AG04450 (cell line): ENCODE measurements at regions not wholly inside any gene's neighbourhood (a gene's known extent, or its start where the extent isn't known, plus 50 kb on each side); places are given as distances from the start of the nearest gene placed in this dataset.

Experiments used
- CTCF ChIA-PET: fragments of 300-600, 350-600 bp; formaldehyde crosslinking; extraction: SDS; loops from one replicate; lab custom pipeline; 2022; ENCODE audit warnings: antibody characterized with exemption, inconsistent platforms; lab: Charles Lee
- POLR2A ChIA-PET: fragments of 350-600 bp; formaldehyde crosslinking; extraction: SDS; loops from one replicate; lab custom pipeline; 2021; ENCODE audit warnings: antibody characterized with exemption, inconsistent platforms; lab: Yijun Ruan, JAX
- DNase-seq: peaks from one replicate; pipeline ENCODE4 v3.0.0-alpha.2; 2011; ENCODE audit warnings: low read depth, low spot score
- H3K27ac ChIP-seq: one replicate; pipeline ENCODE4 v1.5.1; 2012; ENCODE audit warnings: low read depth, low read length, control low read depth
- H3K27me3 ChIP-seq: one replicate; pipeline ENCODE4 v1.6.0; 2012; ENCODE audit warnings: low read length; ENCODE audit not compliant: control insufficient read depth, insufficient read depth
- H3K4me3 ChIP-seq: 2 replicates; pipeline ENCODE4 v1.5.1; 2011; ENCODE audit warnings: mild to moderate bottlenecking, low read depth, low read length, control low read depth
- H3K9me3 ChIP-seq: 2 replicates; pipeline ENCODE4 v1.5.1; 2012; ENCODE audit warnings: low read length; ENCODE audit not compliant: control insufficient read depth, insufficient read depth
- TF ChIP-seq, protein P1 (sequence below): IDR thresholded peaks from 2 replicates; pipeline ENCODE4 v1.5.1; 2011; ENCODE audit warnings: low read depth, low read length, control low read depth, inconsistent platforms

DNA sequence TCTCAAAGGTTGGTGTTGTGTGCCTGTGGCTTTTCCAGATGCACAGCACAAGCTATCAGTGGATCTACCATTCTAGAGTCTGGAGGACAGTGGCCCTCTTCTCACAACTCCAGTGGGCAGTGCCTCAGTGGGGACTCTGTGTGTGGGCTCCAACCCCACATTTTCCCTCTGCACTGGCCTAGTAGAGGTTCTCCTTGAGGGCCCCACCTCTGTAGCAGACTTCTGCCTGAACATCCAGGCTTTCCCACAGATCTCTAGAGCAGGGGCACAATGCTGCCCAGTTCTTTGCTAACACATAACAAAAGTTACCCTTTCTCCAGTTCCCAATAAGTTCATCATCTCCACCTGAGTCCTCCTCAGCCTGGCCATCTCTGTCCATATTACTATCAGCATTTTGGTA, 102.1 kb upstream of the ANKRD55 start:
- DNase-seq, result no peak
- Histone ChIP-seq H3K27me3 (no peaks in the 10 kb centered on the region), H3K27ac (no peak overlapping the region), H3K9me3 (peaks cover 11% of the 10 kb centered on the region), H3K4me3 (no peak overlapping the region)
- TF ChIP-seq, protein P1, sequence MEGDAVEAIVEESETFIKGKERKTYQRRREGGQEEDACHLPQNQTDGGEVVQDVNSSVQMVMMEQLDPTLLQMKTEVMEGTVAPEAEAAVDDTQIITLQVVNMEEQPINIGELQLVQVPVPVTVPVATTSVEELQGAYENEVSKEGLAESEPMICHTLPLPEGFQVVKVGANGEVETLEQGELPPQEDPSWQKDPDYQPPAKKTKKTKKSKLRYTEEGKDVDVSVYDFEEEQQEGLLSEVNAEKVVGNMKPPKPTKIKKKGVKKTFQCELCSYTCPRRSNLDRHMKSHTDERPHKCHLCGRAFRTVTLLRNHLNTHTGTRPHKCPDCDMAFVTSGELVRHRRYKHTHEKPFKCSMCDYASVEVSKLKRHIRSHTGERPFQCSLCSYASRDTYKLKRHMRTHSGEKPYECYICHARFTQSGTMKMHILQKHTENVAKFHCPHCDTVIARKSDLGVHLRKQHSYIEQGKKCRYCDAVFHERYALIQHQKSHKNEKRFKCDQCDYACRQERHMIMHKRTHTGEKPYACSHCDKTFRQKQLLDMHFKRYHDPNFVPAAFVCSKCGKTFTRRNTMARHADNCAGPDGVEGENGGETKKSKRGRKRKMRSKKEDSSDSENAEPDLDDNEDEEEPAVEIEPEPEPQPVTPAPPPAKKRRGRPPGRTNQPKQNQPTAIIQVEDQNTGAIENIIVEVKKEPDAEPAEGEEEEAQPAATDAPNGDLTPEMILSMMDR, result no peak
- CTCF ChIA-PET, result no interaction called here
- POLR2A ChIA-PET, result no interaction called here

DNA sequence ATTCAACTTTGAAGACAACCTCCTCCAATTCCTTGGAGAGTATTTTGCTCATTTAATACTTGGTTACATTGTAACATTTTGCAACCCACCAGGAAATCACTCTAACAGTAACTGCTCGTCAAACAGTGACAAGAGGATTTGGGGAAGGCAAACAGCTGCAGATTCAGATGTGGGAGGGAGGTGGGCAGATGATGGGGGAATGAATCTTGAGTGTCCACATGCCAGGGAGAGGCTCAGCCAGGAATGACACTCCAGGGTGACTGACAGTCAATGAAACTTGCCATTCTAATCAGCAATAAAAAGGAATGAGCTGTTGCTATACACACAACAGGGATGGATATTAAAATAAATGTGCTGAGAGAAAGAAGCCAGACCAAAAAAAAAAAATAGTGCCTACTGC, 97.7 kb upstream of the ANKRD55 start:
- POLR2A ChIA-PET, result no interaction called here
- no peak overlapping the region for H3K27ac ChIP-seq
- H3K9me3 ChIP-seq, result peaks cover 10% of the 10 kb centered on the region
- no peaks in the 10 kb centered on the region for H3K27me3 ChIP-seq
- DNase-seq, result no peak
- TF ChIP-seq, protein P1, result no peak
- H3K4me3 ChIP-seq, result no peak overlapping the region
- CTCF ChIA-PET, result no interaction called here

DNA sequence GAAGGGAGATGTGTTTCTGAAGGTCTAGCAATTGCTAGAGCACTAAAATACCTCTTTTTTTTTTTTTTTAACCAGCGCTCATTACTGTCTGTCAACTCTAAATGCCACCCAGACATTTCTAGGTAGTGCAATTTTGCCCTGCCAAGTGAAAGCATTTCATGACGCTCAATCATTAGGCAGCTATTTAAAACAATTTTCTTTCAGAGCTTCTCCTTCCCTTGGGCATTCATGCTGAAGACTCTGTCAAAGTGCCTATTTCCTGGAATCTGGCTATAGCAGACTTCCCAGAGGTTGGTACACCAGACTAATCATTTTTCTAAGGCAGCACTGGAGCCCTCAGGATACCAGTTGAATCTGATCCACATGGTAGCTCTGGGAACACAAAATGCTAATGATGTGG, 97.0 kb upstream of the ANKRD55 start:
- no peaks in the 10 kb centered on the region for H3K27me3 ChIP-seq
- CTCF ChIA-PET, result interaction anchor here (1.2 kb wide), 1 partner anchor 60 kb away, joined by 3 read pairs; no protein-coding TSS in a partner anchor
- POLR2A ChIA-PET, result no interaction called here
- H3K27ac ChIP-seq, result no peak overlapping the region
- TF ChIP-seq, protein P1, result no peak
- H3K9me3 ChIP-seq, result peaks cover 4% of the 10 kb centered on the region
- no peak overlapping the region for H3K4me3 ChIP-seq
- DNase-seq, result no peak

DNA sequence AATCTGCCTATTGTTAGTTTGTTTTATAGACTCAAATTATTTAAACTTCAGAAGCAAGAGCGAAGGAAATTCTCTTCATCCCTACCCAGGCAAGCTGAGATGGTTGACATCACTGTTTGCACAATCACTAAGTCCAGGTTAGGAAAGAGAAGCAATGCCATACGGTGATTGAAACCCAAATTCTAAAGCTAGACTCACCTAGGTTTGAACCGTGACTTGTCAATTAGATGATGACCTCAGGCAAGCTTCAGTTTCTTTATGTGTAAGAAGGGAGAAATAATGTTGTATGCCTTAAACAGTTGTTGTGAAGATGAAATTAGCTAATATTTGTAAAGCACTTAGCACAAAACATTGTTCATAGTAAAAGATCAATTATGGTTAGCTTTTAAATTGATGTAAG, 96.5 kb upstream of the ANKRD55 start:
- Histone ChIP-seq H3K9me3 (no peaks in the 10 kb centered on the region), H3K27ac (no peak overlapping the region), H3K27me3 (no peaks in the 10 kb centered on the region), H3K4me3 (no peak overlapping the region)
- no peak for DNase-seq
- ChIA-PET POLR2A (no interaction called here), CTCF (interaction anchor here (1.2 kb wide), 1 partner anchor 59 kb away, joined by 3 read pairs; no protein-coding TSS in a partner anchor)
- TF ChIP-seq, protein P1, result no peak

DNA sequence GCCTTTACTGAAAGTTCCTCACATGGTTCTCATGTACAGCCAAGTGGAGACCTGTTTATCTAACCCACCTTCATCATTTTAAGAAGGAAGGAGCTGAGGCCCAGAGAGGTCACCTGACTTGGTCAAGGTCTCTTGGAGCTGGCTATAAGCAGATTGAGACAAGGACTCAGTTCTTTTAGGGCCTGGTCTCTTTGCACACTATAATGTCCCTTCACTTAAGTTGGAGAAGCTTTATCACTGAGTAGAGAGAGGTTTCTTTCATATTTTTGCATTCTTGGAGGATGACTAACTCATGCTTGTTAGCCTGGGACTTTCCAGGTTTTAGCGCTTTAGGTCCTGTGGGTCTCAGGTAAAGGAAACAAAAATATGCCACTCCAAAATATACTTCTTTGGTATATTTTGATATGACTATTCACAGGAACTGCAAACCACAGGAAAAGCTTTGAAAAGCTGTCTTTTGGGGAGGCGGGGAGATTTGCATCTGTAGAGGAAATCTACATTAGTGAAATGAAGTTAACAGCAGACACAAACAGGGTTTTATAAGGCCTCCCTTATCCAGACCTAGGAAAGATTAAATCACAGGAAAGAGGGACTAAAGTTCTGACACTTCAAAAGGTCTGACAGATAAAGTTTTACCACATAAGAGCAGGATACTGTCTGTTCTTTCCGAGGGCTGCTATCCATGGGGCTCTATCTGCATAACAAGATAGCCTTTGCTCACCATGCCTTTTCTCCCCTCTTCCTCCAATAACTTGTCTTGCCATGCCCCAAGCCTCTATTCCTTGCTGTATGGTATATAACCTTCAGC, 95.8 kb upstream of the ANKRD55 start:
- POLR2A ChIA-PET, result no interaction called here

More for the DNA sequence above, 95.8 kb upstream of the ANKRD55 start:
- no peak overlapping the region for H3K4me3 ChIP-seq
- CTCF ChIA-PET, result interaction anchor here (1.2 kb wide), 1 partner anchor 58 kb away, joined by 3 read pairs; no protein-coding TSS in a partner anchor
- TF ChIP-seq, protein P1, result no peak
- peak overlapping the region; percentile 40 for H3K27ac ChIP-seq
- H3K27me3 ChIP-seq, result no peaks in the 10 kb centered on the region
- DNase-seq, result no peak
- H3K9me3 ChIP-seq, result no peaks in the 10 kb centered on the region
